Kidney epithelial cell (primary cell): ENCODE measurements at regions not wholly inside any gene's neighbourhood (a gene's known extent, or its start where the extent isn't known, plus 50 kb on each side); places are given as distances from the start of the nearest gene placed in this dataset.

Experiments used
- DNase-seq: peaks from one replicate; pipeline ENCODE4 v3.0.0-alpha.2; 2010; ENCODE audit warnings: low read depth
- H3K27me3 ChIP-seq: 2 replicates; pipeline ENCODE4 v1.6.0; 2011; ENCODE audit warnings: low read length; ENCODE audit not compliant: control insufficient read depth, insufficient read depth
- H3K36me3 ChIP-seq: 2 replicates; pipeline ENCODE4 v1.5.1; 2011; ENCODE audit warnings: low read length; ENCODE audit not compliant: control insufficient read depth, insufficient read depth
- H3K4me3 ChIP-seq: 2 replicates; pipeline ENCODE4 v1.5.1; 2011; ENCODE audit warnings: low read depth, mild to moderate bottlenecking, control low read depth, low read length
- CTCF ChIP-seq: IDR thresholded peaks from 2 replicates; pipeline ENCODE4 v1.5.1; 2011; ENCODE audit warnings: mild to moderate bottlenecking, moderate library complexity, low read length, control low read depth, inconsistent platforms; ENCODE audit not compliant: insufficient read depth, poor library complexity, severe bottlenecking

DNA sequence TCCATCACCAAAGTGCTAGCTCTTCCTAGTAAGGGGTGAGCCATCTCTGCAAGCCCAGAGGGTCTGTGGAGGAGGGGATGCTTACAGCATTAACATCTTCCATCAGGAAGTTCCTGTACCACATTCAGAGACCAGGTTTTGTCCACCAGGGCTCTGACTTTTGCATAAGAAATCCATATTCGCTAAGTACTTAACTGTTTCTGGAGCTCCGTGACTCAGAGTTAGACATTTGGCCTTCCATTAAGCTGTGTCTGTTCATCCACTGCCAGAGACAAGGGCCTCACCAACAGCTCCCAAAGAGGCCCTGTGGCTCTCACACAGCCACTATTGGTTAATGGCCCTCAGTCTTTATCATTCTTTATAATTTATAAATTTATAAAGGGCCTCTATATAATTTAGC is 144.6 kb downstream of the ADAMTS15 start:
- DNase-seq = no peak
- Histone ChIP-seq H3K27me3 (no peaks in the 10 kb centered on the region), H3K4me3 (no peak overlapping the region), H3K36me3 (no peaks in the 10 kb centered on the region)
- TF ChIP-seq CTCF = no peak

- DNase-seq = no peak
- H3K4me3 ChIP-seq = no peak overlapping the region
- H3K27me3 ChIP-seq = no peaks in the 10 kb centered on the region
- no peaks in the 10 kb centered on the region for H3K36me3 ChIP-seq
- TF ChIP-seq CTCF = no peak
Observed at GRCh38 chr11:130598433-130598832, 150.0 kb downstream of the ADAMTS15 start.

DNA sequence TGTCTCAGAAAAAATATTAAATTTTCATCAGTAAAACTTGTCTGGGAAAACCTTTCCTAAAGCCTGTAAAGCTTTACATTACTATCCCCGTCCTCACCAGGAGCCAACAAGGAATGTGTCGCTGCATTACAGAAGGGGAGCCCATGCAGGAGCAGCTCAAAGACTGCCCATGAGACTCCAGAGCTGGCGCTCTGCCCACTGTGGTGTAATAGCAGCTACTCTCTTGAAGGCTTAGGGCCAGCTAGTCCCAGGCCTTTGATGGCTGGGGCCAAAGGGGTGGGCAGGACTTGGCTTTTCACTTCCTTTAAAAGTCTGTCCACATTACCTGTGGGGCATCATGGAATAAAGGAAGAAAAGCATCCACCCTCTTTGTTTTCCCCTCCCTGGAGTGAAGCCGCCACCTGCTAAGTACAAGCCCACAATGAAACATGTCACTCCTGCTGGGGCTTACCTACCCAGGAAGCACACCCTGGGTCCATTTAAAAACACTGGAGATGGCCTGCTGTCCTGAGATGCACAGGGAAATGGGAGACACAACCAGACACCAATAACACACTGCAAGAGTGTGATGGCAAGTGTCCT is 150.7 kb downstream of the ADAMTS15 start:
- no peaks in the 10 kb centered on the region for H3K36me3 ChIP-seq
- TF ChIP-seq CTCF = no peak
- H3K27me3 ChIP-seq = no peaks in the 10 kb centered on the region
- H3K4me3 ChIP-seq = no peak overlapping the region
- no peak for DNase-seq

GRCh38 chr11:130600139-130600538 is 151.7 kb downstream of the ADAMTS15 start:
- Histone ChIP-seq H3K36me3 (no peaks in the 10 kb centered on the region), H3K27me3 (no peaks in the 10 kb centered on the region), H3K4me3 (no peak overlapping the region)
- TF ChIP-seq CTCF = no peak
- DNase-seq = no peak

- TF ChIP-seq CTCF = no peak
- no peak for DNase-seq
- H3K36me3 ChIP-seq = no peaks in the 10 kb centered on the region
- H3K27me3 ChIP-seq = no peaks in the 10 kb centered on the region
- no peak overlapping the region for H3K4me3 ChIP-seq
Observed at GRCh38 chr11:130600616-130601015, 152.2 kb downstream of the ADAMTS15 start.

- H3K27me3 ChIP-seq = no peaks in the 10 kb centered on the region
- DNase-seq = no peak
- H3K36me3 ChIP-seq = no peaks in the 10 kb centered on the region
- no peak overlapping the region for H3K4me3 ChIP-seq
- no peak for TF ChIP-seq CTCF
Observed at GRCh38 chr11:130601141-130601540, 152.7 kb downstream of the ADAMTS15 start.
